ENCODE measurements at regions not wholly inside any gene's neighbourhood (a gene's known extent, or its start where the extent isn't known, plus 50 kb on each side); places are given as distances from the start of the nearest gene placed in this dataset.

DNA sequence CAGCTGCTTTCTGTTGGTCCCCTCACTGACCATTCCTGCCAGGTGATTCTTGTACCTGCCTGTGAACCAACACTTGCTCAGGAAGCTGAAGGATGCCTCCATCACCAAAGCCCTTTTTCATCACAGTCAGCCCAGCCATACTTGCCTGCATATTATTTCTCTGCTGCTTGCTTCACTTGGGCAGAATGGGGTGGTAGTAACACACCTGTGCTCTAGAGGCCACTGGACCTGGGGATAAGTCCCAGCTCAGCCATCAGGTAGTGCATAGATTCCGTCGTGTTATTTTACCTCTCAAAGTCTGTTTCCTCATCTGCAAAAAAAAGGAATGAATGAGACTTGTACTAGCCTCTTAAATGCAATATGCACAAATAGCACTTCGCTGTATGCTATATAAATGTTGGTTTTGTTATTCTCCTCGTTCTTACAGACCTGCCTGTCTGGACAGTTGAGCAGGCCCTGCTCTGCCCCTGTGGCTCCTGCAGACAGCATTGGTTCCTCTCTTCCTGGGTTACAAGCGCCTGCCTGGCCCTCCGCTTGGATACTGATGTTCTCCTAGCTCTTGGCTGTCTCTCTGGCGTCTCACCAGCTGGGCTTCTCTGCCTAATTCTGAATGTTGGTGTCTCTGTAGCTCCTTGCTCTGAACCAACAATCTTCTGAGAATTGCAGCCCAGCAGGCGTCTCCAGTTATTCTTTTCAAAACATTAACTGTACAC lies 151.8 kb downstream of the UNC5CL start:
- Mint-ChIP-seq H3K27ac (no peak overlapping the region), H3K9me3 (no peaks in the 10 kb centered on the region), H3K4me1 (no peaks in the 10 kb centered on the region), H3K27me3 (peaks cover 5 to 11% of the 10 kb centered on the region in 2 donors), H3K36me3 (no peaks in the 10 kb centered on the region), H3K4me3 (no peak overlapping the region)
- ATAC-seq (replicated peaks in 1 of 4) (no peak), DNase-seq (no peak)
- CTCF ChIA-PET, result no interaction called here
- POLR2A ChIA-PET, result no interaction called here
- 73% methylated on average over 3 of the region's 8 CpGs for WGBS (ENCODE audit: insufficient coverage)
- Histone ChIP-seq H3K4me1 (ENCODE audit: control insufficient read depth in 1 of 2, extremely low read depth in 1 of 2, insufficient read depth in 2 of 2, low read length in 2 of 2) (no peaks in the 10 kb centered on the region), H3K27ac (ENCODE audit: low read length) (no peak overlapping the region), H3K9me3 (no peaks in the 10 kb centered on the region), H3K27me3 (replicated peaks in 1 of 2; ENCODE audit: control insufficient read depth in 2 of 2, extremely low read depth in 1 of 2, insufficient read depth in 2 of 2, low read length in 1 of 2) (peaks cover 0 to 16% of the 10 kb centered on the region in 2 experiments), H3K4me3 (ENCODE audit: control insufficient read depth in 1 of 2, extremely low read depth in 1 of 2, low read length in 1 of 2) (no peak overlapping the region), H3K36me3 (ENCODE audit: control insufficient read depth in 2 of 2, extremely low read depth in 1 of 2, insufficient read depth in 1 of 2, low read length in 1 of 2) (no peaks in the 10 kb centered on the region)

DNA sequence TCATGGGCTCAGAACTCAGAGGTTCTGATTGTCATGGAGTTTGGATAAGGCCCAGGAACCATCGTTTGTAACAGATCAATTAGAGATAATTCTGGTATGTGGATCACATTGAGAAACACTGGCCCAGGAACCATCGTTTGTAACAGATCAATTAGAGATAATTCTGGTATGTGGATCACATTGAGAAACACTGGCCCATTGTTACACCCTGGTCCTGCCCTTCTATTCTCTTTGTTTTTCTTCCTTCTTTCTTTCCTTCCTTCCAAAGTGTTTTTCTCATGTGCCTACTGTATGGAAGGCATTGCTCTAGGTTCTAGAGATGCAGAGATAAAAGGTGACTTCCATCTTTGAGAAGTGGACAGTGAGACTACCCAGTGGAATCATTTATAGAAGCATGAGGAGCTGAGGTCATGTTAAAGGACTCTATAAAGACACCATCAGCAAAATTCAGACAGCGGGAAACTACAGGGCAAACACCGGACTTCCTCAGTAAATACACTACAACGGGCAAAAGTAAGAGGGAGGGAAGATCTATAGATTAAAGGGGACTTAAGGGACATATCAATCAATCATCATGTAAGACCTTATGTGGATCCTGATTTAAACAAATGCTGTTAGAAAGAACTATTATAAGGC lies 153.8 kb downstream of the UNC5CL start:
- no peaks in the 10 kb centered on the region for H3K36me3 ChIP-seq (ENCODE audit: control insufficient read depth in 2 of 2, extremely low read depth in 1 of 2, insufficient read depth in 1 of 2, low read length in 1 of 2)
- Mint-ChIP-seq H3K36me3 (no peaks in the 10 kb centered on the region), H3K9me3 (no peaks in the 10 kb centered on the region), H3K4me3 (no peak overlapping the region), H3K27me3 (peaks cover 2 to 9% of the 10 kb centered on the region in 2 donors), H3K27ac (no peak overlapping the region), H3K4me1 (peaks cover 0 to 3% (median 0%) of the 10 kb centered on the region in 3 donors)
- CTCF ChIA-PET, result no interaction called here
- DNase-seq (no peak), ATAC-seq (replicated peaks in 1 of 4) (no peak)
- peaks cover 0 to 8% of the 10 kb centered on the region in 2 experiments for H3K27me3 ChIP-seq (replicated peaks in 1 of 2; ENCODE audit: control insufficient read depth in 2 of 2, extremely low read depth in 1 of 2, insufficient read depth in 2 of 2, low read length in 1 of 2)
- no peaks in the 10 kb centered on the region for H3K9me3 ChIP-seq
- H3K27ac ChIP-seq (ENCODE audit: low read length), result no peak overlapping the region
- 78% methylated on average over 1 of the region's 5 CpGs for WGBS (ENCODE audit: insufficient coverage)
- H3K4me3 ChIP-seq (ENCODE audit: control insufficient read depth in 1 of 2, extremely low read depth in 1 of 2, low read length in 1 of 2), result no peak overlapping the region
- H3K4me1 ChIP-seq (ENCODE audit: control insufficient read depth in 1 of 2, extremely low read depth in 1 of 2, insufficient read depth in 2 of 2, low read length in 2 of 2), result no peaks in the 10 kb centered on the region
- POLR2A ChIA-PET, result no interaction called here

DNA sequence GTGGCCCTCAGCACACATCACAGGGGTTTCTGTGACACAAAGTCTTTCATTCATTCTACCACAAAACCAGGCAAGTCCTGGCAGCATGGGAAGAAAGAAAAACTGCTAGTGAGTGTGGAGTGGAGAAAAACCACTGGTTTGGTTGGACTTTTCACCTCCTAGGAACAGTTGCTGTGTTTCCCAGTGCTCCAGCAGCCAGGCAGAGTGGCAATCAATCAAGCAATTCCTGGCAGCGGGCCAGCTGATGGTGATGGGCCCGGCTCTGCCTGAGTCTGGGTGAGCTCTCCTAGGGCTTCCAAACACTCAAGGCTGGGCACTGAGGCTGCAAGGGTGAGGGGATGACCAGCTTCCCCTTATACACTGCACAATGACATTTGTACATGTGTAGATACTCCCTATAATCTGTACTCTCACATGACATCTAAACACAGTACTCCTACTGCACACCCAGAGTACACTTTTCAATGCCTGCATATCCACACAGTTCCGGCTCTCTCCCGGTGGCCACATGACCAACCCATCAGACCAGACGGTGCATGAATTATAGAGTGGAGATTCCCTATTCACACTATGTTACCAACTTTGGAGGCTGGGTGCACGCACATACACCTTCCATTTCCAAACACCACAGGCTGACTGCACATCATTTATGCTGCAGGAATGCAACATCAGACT lies 156.6 kb downstream of the UNC5CL start:
- Mint-ChIP-seq H3K27ac (no peak overlapping the region), H3K9me3 (peaks cover 5 to 10% (median 6%) of the 10 kb centered on the region in 3 donors), H3K36me3 (no peaks in the 10 kb centered on the region), H3K4me3 (no peak overlapping the region), H3K4me1 (peaks cover 0 to 3% (median 0%) of the 10 kb centered on the region in 3 donors), H3K27me3 (peaks cover 8 to 17% of the 10 kb centered on the region in 2 donors)
- Histone ChIP-seq H3K27ac (ENCODE audit: low read length) (no peak overlapping the region), H3K27me3 (replicated peaks in 1 of 2; ENCODE audit: control insufficient read depth in 2 of 2, extremely low read depth in 1 of 2, insufficient read depth in 2 of 2, low read length in 1 of 2) (peaks cover 0 to 6% of the 10 kb centered on the region in 2 experiments), H3K9me3 (no peaks in the 10 kb centered on the region), H3K36me3 (ENCODE audit: control insufficient read depth in 2 of 2, extremely low read depth in 1 of 2, insufficient read depth in 1 of 2, low read length in 1 of 2) (no peaks in the 10 kb centered on the region), H3K4me1 (ENCODE audit: control insufficient read depth in 1 of 2, extremely low read depth in 1 of 2, insufficient read depth in 2 of 2, low read length in 2 of 2) (no peaks in the 10 kb centered on the region), H3K4me3 (ENCODE audit: control insufficient read depth in 1 of 2, extremely low read depth in 1 of 2, low read length in 1 of 2) (no peak overlapping the region)
- 87% methylated on average over 3 of the region's 6 CpGs for WGBS (ENCODE audit: insufficient coverage)
- no peak for ATAC-seq (replicated peaks in 1 of 4)
- ChIA-PET CTCF (no interaction called here), POLR2A (no interaction called here)
- no peak for DNase-seq

DNA sequence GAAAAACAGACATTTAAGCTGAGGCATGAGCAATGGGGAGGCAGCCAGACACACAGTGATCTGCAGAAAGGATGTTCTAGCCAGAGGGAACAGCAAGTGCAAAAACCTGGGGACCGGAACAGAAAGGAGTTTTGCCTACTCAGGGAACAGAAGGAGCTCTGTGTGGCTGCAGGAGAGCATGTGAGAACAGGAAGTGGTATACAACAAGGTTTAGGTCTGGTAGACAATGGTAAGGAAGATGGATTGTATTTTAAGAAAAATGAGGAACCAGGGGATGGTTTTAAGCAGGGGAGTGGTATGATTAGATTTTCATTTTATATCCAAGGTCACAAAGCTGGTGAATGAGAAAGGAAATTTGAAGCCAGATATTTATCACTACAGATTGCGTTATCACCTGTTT lies 157.5 kb downstream of the UNC5CL start:
- WGBS (ENCODE audit: insufficient coverage), result 0% methylated on average over 1 of the region's 2 CpGs
- CTCF ChIA-PET, result interaction anchor here in 1 of 2 donors (0.7 kb wide), 1 partner anchor 158 kb away, joined by 3 read pairs; no protein-coding TSS in a partner anchor

DNA sequence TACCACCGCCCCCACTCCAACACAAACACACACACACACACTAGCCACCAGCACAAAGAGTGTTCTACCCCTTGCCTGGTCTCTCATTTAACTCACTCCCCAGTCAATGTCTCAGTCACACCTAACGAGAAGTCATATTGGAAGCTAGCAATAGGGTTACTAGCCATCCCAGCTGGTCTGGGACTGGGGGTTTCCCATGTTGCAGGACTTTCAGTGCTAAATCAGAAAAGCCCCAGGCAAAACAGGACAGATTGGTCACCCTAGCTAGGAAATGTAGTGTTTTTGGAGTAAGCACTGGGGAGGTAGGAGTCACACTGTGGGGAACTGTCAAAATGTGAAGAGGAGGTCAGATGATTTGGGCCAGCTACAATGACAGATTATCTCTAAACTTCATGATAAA lies 158.1 kb downstream of the UNC5CL start:
- Mint-ChIP-seq H3K27me3 (peaks cover 20 to 30% of the 10 kb centered on the region in 2 donors), H3K27ac (no peak overlapping the region), H3K9me3 (peaks cover 5 to 10% (median 6%) of the 10 kb centered on the region in 3 donors), H3K4me1 (peaks cover 0 to 3% (median 0%) of the 10 kb centered on the region in 3 donors), H3K36me3 (no peaks in the 10 kb centered on the region), H3K4me3 (no peak overlapping the region)
- no peak for DNase-seq
- Histone ChIP-seq H3K27ac (ENCODE audit: low read length) (no peak overlapping the region), H3K4me3 (ENCODE audit: control insufficient read depth in 1 of 2, extremely low read depth in 1 of 2, low read length in 1 of 2) (no peak overlapping the region), H3K9me3 (no peaks in the 10 kb centered on the region), H3K4me1 (ENCODE audit: control insufficient read depth in 1 of 2, extremely low read depth in 1 of 2, insufficient read depth in 2 of 2, low read length in 2 of 2) (no peaks in the 10 kb centered on the region), H3K36me3 (ENCODE audit: control insufficient read depth in 2 of 2, extremely low read depth in 1 of 2, insufficient read depth in 1 of 2, low read length in 1 of 2) (no peaks in the 10 kb centered on the region), H3K27me3 (replicated peaks in 1 of 2; ENCODE audit: control insufficient read depth in 2 of 2, extremely low read depth in 1 of 2, insufficient read depth in 2 of 2, low read length in 1 of 2) (peaks cover 0 to 17% of the 10 kb centered on the region in 2 experiments)
- 89% methylated on average over 1 of the region's 2 CpGs for WGBS (ENCODE audit: insufficient coverage)
- no peak for ATAC-seq (replicated peaks in 1 of 4)
- CTCF ChIA-PET, result interaction anchor here in 1 of 2 donors (0.7 kb wide), 1 partner anchor 157 kb away, joined by 3 read pairs; no protein-coding TSS in a partner anchor
- POLR2A ChIA-PET, result no interaction called here

More for the DNA sequence above, 157.5 kb downstream of the UNC5CL start:
- Histone ChIP-seq H3K36me3 (ENCODE audit: control insufficient read depth in 2 of 2, extremely low read depth in 1 of 2, insufficient read depth in 1 of 2, low read length in 1 of 2) (no peaks in the 10 kb centered on the region), H3K4me1 (ENCODE audit: control insufficient read depth in 1 of 2, extremely low read depth in 1 of 2, insufficient read depth in 2 of 2, low read length in 2 of 2) (no peaks in the 10 kb centered on the region), H3K4me3 (ENCODE audit: control insufficient read depth in 1 of 2, extremely low read depth in 1 of 2, low read length in 1 of 2) (no peak overlapping the region), H3K27me3 (replicated peaks in 1 of 2; ENCODE audit: control insufficient read depth in 2 of 2, extremely low read depth in 1 of 2, insufficient read depth in 2 of 2, low read length in 1 of 2) (peaks cover 0 to 13% of the 10 kb centered on the region in 2 experiments), H3K9me3 (no peaks in the 10 kb centered on the region), H3K27ac (ENCODE audit: low read length) (no peak overlapping the region)
- H3K4me3 Mint-ChIP-seq, result no peak overlapping the region
- POLR2A ChIA-PET, result no interaction called here
- DNase-seq (no peak), ATAC-seq (replicated peaks in 1 of 4) (no peak)
- peaks cover 0 to 3% (median 0%) of the 10 kb centered on the region in 3 donors for H3K4me1 Mint-ChIP-seq
- peaks cover 5 to 10% (median 6%) of the 10 kb centered on the region in 3 donors for H3K9me3 Mint-ChIP-seq
- no peak overlapping the region for H3K27ac Mint-ChIP-seq
- H3K27me3 Mint-ChIP-seq, result peaks cover 16 to 26% of the 10 kb centered on the region in 2 donors
- H3K36me3 Mint-ChIP-seq, result no peaks in the 10 kb centered on the region

DNA sequence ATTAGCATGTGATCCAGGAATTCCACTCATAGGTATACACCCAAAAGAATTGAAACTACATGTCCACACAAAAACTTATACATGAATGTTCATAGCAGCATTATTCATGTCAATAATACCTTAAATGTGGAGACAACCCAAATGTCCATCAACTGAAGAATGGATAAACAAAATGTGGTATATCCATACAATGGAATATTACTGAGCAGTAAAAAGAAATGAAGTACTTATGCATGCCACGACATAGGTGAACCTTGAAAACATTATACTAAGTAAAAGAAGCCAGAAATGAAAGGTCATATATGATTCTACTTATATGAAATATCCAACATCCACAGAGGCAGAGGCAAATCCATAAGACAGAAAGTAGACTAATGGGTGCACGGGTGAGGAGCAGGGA lies 159.9 kb downstream of the UNC5CL start:
- DNase-seq (no peak), ATAC-seq (replicated peaks in 1 of 4) (no peak)
- Histone ChIP-seq H3K27me3 (replicated peaks in 1 of 2; ENCODE audit: control insufficient read depth in 2 of 2, extremely low read depth in 1 of 2, insufficient read depth in 2 of 2, low read length in 1 of 2) (peaks cover 0 to 30% of the 10 kb centered on the region in 2 experiments), H3K36me3 (ENCODE audit: control insufficient read depth in 2 of 2, extremely low read depth in 1 of 2, insufficient read depth in 1 of 2, low read length in 1 of 2) (no peaks in the 10 kb centered on the region), H3K4me1 (ENCODE audit: control insufficient read depth in 1 of 2, extremely low read depth in 1 of 2, insufficient read depth in 2 of 2, low read length in 2 of 2) (no peaks in the 10 kb centered on the region), H3K27ac (ENCODE audit: low read length) (no peak overlapping the region), H3K9me3 (no peaks in the 10 kb centered on the region), H3K4me3 (ENCODE audit: control insufficient read depth in 1 of 2, extremely low read depth in 1 of 2, low read length in 1 of 2) (no peak overlapping the region)
- no peak overlapping the region for H3K27ac Mint-ChIP-seq
- H3K4me3 Mint-ChIP-seq, result no peak overlapping the region
- CTCF ChIA-PET, result no interaction called here
- peaks cover 5 to 10% (median 6%) of the 10 kb centered on the region in 3 donors for H3K9me3 Mint-ChIP-seq
- H3K27me3 Mint-ChIP-seq, result peaks cover 25 to 37% of the 10 kb centered on the region in 2 donors
- no CpG with 5 or more reads among the region's 2 CpGs for WGBS (ENCODE audit: insufficient coverage)
- POLR2A ChIA-PET, result no interaction called here
- H3K36me3 Mint-ChIP-seq, result no peaks in the 10 kb centered on the region
- peaks cover 0 to 3% (median 0%) of the 10 kb centered on the region in 3 donors for H3K4me1 Mint-ChIP-seq
